Ecto neural progenitor cell (in vitro differentiated cells): ENCODE measurements at regions not wholly inside any gene's neighbourhood (a gene's known extent, or its start where the extent isn't known, plus 50 kb on each side); places are given as distances from the start of the nearest gene placed in this dataset.

Experiments used
- DNase-seq: peaks from one replicate; pipeline ENCODE4 v3.0.0-alpha.2; 2018; ENCODE audit warnings: low spot score

DNA sequence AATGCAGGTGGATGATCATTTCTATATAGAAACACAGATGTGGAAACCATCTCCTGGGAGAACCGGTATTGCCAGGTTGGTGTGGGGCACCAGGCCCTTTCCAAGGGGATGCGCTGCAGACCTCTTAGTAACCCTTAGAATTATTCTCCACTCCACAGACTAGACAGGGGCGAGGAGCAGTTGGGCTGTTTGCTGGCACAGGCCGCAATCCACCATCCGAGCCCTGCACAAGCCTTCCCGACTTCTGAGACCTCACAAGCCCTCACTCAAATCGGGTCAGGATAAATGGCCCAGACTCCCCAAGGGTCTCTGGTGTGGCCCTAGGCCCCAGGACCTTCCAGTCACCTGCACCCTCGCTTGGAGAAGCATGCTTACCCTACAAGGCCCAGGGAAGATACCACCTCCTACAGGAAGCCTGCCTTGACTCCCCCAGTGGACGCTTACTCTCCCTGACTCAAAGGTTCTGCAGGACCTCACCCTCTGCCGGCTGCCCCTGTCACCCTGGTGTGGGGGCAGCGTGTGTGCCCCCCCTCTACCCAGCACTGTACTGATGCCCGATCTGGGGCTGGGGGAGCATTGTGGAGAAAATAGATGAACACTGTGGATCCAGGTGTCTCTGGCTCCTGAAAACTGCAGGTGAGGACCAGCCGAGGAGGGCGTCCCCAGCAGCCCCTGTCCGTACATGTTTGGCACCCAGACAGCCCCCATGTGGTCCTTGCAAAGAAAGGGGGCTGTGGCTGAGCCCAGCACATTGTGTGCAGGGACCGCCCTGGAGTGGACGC lies 49.8 kb upstream of the ACSF3 start:
- no peak for DNase-seq
